ENCODE measurements at regions not wholly inside any gene's neighbourhood (a gene's known extent, or its start where the extent isn't known, plus 50 kb on each side); places are given as distances from the start of the nearest gene placed in this dataset.
"Not testable (repeated sequence)": the region's sequence is repeated elsewhere in the genome, so short reads cannot be mapped to it uniquely, and the experiment has no call there.

DNA sequence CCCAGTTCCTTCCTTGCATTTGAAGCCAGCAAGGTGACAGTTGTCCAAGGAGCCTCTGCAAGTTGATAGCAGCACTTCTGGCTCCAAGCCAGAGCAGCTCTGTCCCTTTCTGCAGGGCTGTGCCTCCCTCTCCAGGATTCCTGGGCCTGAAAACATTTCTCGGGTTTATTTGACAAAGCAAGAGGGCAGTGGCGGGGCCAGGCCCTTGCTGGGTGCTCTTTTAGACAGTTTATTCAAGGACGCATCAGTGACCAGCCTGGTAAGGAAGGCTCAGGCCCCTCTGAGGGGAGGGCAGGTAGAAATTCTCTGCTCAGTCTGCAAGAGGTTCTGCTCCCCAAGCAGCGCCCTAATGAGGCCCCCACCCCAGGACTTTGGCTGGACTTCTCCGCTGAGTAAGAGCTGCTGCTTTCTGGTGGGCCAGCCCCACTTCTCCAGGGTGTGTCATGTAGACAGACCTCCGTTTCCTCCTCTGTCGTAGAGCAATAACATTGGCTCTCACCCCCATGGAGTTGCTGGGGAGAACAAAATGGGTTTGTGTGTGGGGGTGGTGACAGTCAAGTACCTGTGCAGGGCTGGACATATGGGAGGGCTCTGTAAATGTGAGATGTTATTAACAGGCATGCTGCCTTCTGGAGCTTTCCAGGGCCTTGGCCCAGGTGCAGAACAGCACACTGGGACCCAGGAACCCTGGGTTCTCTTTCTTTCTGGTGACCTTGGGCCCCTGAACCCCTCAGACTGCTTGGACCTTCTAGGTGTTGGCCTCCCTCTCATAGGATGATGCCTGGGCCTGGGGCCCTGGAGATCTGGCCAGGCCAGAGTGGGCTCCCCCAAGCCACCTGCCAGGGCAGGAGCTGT is 146.2 kb upstream of the TLE3 start:
- no peaks in the 10 kb centered on the region for H3K4me1 ChIP-seq (ENCODE audit: insufficient read depth)
- DNase-seq (ENCODE audit: extremely low spot score), result no peak
- no peak overlapping the region for H3K27ac ChIP-seq (ENCODE audit: low read depth)
- 90% methylated on average over 7 of the region's 7 CpGs for WGBS
- no peak overlapping the region for H3K4me3 ChIP-seq (ENCODE audit: low read depth, low read length)
- no peaks in the 10 kb centered on the region for H3K36me3 ChIP-seq (ENCODE audit: insufficient read depth)

DNA sequence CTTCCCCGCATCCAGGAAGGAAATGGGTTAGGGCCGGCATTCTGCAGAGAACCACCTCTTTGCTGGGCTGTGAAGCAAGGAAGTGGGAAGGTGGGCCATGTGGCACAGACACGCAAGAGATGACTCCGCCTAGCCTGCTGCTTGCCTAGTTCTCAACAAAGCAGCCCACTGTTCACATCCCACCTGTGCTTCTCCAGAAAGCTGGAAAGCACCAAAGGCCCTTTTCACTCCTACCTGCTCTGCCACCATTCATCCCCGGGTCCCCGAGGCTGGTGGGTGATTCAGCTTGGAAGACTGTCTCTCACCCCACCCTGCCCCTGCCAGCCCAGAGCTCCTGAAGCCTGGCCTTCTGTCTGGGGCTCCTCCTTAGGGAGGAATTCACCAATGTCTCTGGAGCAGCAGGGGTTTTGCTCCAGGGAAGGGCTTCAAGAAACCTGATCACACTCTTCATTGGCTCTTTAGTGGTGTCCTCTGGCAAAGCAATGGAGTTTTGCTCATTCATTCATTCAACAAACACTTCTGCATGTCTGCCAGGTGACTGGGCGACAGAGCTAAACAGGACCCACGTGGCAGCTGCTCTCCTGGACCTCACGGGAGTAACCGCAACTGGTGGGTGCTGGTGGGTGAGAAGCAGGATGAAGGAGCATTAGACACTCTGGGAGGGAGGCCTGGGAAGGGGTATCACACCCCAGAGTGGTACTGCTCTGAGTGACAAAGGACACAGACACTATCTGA is 145.4 kb upstream of the TLE3 start:
- WGBS, result 92% methylated on average over 10 of the region's 10 CpGs
- H3K36me3 ChIP-seq (ENCODE audit: insufficient read depth), result no peaks in the 10 kb centered on the region

DNA sequence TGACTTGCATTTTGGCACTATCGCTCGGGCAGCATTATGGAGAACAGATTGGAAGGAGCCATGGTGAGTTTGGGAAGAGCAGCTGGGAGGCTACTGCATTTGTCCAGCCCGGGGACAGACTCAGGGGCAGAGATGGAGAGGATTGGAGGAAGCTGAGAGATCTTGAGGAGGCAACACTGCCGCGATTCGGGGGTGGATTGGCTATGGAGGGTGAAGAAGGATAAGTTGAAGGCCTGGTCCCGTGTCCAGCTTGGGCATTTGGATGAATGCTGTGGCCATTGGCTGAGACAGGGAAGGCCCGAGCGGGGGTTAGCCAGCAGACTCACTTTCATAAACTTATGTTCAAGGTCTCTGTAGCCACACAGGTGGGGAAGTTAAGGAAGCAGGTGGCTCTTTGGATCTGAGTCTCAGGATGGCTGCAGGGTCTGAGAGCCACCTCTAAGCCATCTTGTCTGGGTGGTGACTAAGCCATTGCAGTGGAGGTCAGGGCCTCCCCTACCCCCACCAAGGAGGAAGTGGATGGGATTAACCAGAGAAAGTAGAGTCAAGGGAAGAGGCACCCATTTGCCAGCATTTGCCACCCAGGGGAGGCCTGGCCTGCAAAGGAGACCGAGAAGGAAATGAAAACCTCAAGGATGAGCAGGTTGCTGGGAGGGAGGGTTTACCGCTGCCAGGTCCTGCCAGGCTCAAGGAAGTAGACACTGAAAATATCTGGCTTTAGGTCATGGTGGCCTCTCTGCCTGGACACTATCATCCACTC is 144.0 kb upstream of the TLE3 start:
- no peaks in the 10 kb centered on the region for H3K4me1 ChIP-seq (ENCODE audit: insufficient read depth)

More for the DNA sequence above, 145.4 kb upstream of the TLE3 start:
- no peak for DNase-seq (ENCODE audit: extremely low spot score)
- Histone ChIP-seq H3K4me3 (ENCODE audit: low read depth, low read length) (no peak overlapping the region), H3K4me1 (ENCODE audit: insufficient read depth) (no peaks in the 10 kb centered on the region), H3K27ac (ENCODE audit: low read depth) (no peak overlapping the region)

DNA sequence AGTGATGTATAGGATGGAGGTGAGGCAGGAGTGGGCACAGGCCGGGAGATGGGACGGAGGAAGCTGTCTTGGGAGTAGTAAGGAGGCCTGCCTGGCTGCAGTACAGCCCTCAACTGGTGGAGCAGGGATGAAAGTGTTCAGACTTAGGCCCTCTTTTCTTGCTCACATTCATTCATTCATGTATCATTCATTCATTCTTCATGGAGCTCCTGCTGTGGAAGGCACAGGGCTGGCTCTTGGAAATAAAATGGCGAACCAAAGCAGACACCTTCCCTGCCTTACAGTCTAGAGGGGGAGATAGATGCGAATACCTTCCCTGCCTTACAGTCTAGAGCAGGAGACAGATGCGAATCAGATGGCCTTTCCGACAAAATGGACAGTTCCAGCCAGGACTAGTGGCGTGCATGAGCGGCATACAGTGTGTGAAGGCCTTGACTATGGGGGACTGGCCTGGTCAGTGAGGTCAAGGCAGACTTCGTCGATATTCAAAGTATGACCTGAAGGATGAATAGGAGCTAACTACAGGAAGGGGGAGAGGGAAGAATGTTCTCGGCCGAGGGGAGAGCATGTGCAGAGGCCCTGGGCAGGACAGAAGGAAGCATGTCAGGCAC is 143.2 kb upstream of the TLE3 start:
- 96% methylated on average over 12 of the region's 12 CpGs for WGBS
- DNase-seq (ENCODE audit: extremely low spot score), result no peak
- no peak overlapping the region for H3K27ac ChIP-seq (ENCODE audit: low read depth)
- no peaks in the 10 kb centered on the region for H3K36me3 ChIP-seq (ENCODE audit: insufficient read depth)
- H3K4me3 ChIP-seq (ENCODE audit: low read depth, low read length), result no peak overlapping the region
- H3K4me1 ChIP-seq (ENCODE audit: insufficient read depth), result no peaks in the 10 kb centered on the region

More for the DNA sequence above, 144.0 kb upstream of the TLE3 start:
- no peak for DNase-seq (ENCODE audit: extremely low spot score)
- Histone ChIP-seq H3K4me3 (ENCODE audit: low read depth, low read length) (no peak overlapping the region), H3K36me3 (ENCODE audit: insufficient read depth) (no peaks in the 10 kb centered on the region), H3K27ac (ENCODE audit: low read depth) (no peak overlapping the region)
- 95% methylated on average over 11 of the region's 11 CpGs for WGBS

DNA sequence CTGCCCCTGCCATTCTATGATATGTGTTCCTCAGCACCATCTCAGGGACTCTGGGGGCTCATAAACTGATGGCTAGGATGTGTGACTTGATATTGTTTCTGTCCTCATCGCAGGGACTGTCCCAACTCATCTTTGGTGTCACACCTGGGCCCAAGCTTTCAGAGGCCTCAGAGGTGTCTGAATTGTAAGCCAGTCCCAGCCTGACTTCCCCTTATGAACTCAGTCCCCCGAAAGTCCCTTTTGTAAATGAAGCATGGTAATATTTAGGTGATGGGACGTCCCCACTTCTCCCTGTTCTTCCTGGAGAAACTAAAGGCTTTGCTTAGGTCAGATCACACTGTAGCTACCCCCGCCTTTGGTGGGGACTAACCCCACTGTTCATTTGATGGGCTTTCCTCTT is 142.4 kb upstream of the TLE3 start:
- Histone ChIP-seq H3K4me1 (ENCODE audit: insufficient read depth) (no peaks in the 10 kb centered on the region), H3K36me3 (ENCODE audit: insufficient read depth) (no peaks in the 10 kb centered on the region), H3K4me3 (ENCODE audit: low read depth, low read length) (no peak overlapping the region), H3K27ac (ENCODE audit: low read depth) (no peak overlapping the region)
- no peak for DNase-seq (ENCODE audit: extremely low spot score)
- 89% methylated on average over 4 of the region's 4 CpGs for WGBS

DNA sequence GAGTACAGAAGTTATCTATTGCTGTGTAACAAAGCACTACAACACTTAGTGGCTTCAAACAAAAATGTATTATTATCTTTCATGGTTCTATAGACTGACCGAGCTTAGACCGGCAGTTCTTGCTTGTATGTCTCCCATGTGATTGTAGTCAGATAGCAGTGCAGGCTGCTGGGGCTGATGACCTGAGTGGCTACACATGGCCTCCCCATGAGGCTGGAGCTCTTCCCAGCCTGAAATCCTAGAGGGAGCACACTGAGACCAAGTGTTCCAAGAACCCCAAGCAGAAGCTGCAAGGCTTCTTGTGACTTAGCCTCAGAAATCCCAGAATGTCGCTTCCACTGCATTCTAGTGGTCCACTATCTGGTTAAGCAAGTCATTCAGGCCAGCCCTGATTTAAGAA is 141.2 kb upstream of the TLE3 start:
- Histone ChIP-seq H3K4me1 (ENCODE audit: insufficient read depth) (no peaks in the 10 kb centered on the region), H3K27ac (ENCODE audit: low read depth) (no peak overlapping the region), H3K36me3 (ENCODE audit: insufficient read depth) (no peaks in the 10 kb centered on the region), H3K4me3 (ENCODE audit: low read depth, low read length) (no peak overlapping the region)
- WGBS, result 96% methylated on average over 3 of the region's 3 CpGs
- DNase-seq (ENCODE audit: extremely low spot score), result no peak

DNA sequence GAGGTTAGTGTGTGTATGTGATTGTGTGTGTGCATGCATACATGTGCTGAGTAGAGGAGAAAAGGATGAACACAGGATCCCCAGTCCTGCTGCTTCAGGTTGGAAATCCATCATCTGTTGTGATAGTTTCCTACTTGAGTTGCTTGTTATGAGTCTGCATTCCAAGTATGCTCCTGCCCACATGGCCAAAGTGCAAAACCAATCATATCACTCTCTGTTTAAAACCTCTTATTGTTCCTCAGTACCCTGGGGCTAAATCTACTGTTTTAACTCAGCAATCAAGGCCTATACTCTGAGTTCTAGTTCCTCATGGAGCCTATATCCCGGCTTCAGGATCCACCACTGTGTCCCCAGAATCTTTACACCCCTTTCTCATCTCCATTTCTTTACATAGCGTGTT is 139.9 kb upstream of the TLE3 start:
- no peak overlapping the region for H3K27ac ChIP-seq (ENCODE audit: low read depth)
- DNase-seq (ENCODE audit: extremely low spot score), result no peak
- no peaks in the 10 kb centered on the region for H3K36me3 ChIP-seq (ENCODE audit: insufficient read depth)
- WGBS, result 95% methylated on average over 2 of the region's 2 CpGs
- H3K4me3 ChIP-seq (ENCODE audit: low read depth, low read length), result no peak overlapping the region
- no peaks in the 10 kb centered on the region for H3K4me1 ChIP-seq (ENCODE audit: insufficient read depth)

DNA sequence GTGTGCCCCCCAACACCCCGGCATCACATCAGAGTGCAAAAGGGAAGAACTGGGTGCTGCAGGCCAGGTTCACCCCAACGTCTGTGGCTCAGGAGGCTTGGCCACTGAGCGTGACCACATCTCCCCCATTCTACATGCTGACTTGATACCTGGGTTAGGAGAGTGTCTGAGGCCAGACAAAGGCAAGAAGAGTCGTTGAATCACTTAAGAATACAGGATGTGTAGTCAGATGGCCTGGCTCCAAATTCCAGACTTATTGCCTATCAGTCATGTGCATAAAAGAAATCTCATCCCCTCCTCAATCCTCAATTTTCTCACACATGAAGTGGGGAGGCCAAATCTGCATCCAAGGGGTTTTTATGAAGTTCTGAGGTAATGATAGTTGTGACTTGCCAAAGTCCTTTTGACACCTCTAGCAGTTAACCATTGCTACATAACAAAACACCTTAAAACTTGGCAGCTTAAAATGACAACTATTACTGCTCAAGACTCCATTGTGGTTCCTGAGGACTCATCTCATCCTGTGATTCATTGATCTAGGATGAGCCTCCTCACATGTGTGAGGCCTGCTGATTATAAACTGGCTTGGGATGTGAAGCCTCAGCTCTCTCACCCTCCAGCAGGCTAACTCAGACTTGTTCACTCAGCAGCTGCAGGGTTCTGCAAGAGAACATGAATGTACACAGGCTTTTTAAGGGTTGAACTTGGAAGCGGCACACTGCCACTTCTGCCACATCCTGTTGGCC is 138.8 kb upstream of the TLE3 start:
- Histone ChIP-seq H3K4me1 (ENCODE audit: insufficient read depth) (no peaks in the 10 kb centered on the region), H3K36me3 (ENCODE audit: insufficient read depth) (no peaks in the 10 kb centered on the region), H3K4me3 (ENCODE audit: low read depth, low read length) (no peak overlapping the region), H3K27ac (ENCODE audit: low read depth) (no peak overlapping the region)
- DNase-seq (ENCODE audit: extremely low spot score), result no peak
- WGBS, result 89% methylated on average over 5 of the region's 5 CpGs

DNA sequence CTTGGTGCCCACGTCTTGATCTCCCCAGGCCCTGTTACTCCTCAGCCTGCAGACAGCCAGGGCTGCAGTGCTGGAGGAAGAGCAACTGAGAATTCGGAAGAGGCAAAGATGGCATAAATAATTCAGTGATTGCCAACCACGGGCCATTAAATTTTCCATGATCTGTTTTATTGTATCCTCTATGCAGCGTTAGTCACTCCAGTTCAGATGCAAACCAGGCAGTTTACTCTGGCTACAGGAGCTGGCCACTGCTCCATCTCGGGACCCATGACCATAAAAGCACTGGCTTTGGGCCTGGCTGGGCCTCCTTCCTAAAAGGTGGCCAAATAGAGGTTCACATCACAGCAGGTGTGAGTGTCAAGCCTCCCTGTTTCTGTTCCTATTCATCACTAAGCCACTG is 137.6 kb upstream of the TLE3 start:
- no peak for DNase-seq (ENCODE audit: extremely low spot score)
- no peak overlapping the region for H3K4me3 ChIP-seq (ENCODE audit: low read depth, low read length)
- no peak overlapping the region for H3K27ac ChIP-seq (ENCODE audit: low read depth)
- no peaks in the 10 kb centered on the region for H3K4me1 ChIP-seq (ENCODE audit: insufficient read depth)
- H3K36me3 ChIP-seq (ENCODE audit: insufficient read depth), result no peaks in the 10 kb centered on the region
- 76% methylated on average over 5 of the region's 5 CpGs for WGBS

DNA sequence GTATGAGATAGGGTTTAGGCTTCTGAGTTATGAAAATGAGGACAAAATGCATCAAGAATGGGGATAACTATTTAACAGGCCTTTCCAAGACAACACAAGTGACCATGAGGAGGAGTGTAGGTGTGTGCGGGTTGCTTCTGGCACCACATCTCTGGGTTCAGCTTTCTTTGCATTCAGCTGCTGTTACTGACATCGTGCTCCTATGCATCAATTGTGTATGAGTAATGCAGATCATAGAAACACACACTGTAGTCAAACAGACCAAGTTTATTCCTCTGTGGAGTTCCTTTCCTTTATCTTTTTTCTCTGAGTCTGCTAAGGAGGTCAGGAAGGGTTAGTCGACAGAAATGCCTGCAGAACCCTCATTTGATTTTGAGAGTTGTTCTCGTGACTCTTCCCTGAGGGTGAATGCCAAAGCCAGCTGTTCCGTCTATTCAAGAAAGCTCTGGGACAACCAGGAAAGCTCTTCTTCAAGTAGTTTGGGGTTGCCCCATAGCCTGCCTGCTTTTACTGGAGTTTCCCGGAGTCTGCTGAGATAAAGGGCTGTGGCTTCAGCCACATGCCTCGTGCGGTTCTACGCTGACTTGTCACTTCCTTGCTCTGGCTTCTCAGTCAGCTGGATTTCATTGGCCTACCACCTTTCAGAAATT is 136.7 kb upstream of the TLE3 start:
- 76% methylated on average over 9 of the region's 9 CpGs for WGBS
- Histone ChIP-seq H3K4me1 (ENCODE audit: insufficient read depth) (no peaks in the 10 kb centered on the region), H3K4me3 (ENCODE audit: low read depth, low read length) (no peak overlapping the region), H3K36me3 (ENCODE audit: insufficient read depth) (no peaks in the 10 kb centered on the region), H3K27ac (ENCODE audit: low read depth) (no peak overlapping the region)
- DNase-seq (ENCODE audit: extremely low spot score), result no peak

DNA sequence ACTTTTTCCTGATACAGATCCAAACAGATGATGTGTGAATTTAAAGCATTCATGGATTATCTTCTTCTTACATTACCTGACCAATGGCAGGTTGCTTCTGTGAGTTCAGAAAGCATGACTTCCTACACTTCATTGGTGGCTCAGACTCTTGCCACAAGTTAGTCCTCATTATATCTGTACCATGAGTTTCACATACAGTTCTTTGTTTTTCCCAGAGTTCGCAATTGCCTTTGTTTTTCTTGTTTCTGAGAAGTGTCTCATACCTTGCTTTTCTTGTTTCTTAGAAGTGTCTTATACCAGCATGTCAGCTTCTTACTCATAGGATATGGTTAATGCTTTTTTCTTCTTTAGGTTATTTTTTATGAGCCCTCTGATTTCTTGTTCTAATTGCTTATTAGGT is 133.8 kb upstream of the TLE3 start:
- WGBS, result 99% methylated on average over 1 of the region's 1 CpG
- H3K36me3 ChIP-seq (ENCODE audit: insufficient read depth), result no peaks in the 10 kb centered on the region

DNA sequence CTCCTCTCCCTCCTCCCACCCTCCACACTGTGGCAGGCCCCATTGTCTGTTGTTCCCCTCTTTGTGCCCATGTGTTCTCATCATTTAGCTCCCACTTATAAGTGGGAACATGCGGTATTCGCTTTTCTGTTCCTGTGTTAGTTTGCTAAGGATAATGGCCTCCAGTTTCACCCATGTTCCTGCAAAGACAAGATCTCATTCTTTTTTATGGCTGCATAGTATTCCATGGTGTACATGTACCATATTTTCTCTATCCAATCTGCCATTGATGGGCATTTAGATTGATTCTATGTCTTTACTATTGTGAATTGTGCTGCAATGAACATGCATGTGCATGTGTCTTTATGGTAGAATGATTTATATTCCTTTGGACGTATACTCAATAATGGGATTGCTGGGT is 130.2 kb upstream of the TLE3 start:
- H3K27ac ChIP-seq (ENCODE audit: low read depth); H3K4me1 ChIP-seq (ENCODE audit: insufficient read depth); H3K4me3 ChIP-seq (ENCODE audit: low read depth, low read length); H3K36me3 ChIP-seq (ENCODE audit: insufficient read depth); DNase-seq (ENCODE audit: extremely low spot score): not testable (repeated sequence)
- WGBS, result 98% methylated on average over 3 of the region's 3 CpGs

More for the DNA sequence above, 133.8 kb upstream of the TLE3 start:
- DNase-seq (ENCODE audit: extremely low spot score), result no peak
- Histone ChIP-seq H3K27ac (ENCODE audit: low read depth) (no peak overlapping the region), H3K4me1 (ENCODE audit: insufficient read depth) (no peaks in the 10 kb centered on the region), H3K4me3 (ENCODE audit: low read depth, low read length) (no peak overlapping the region)
